ENCODE measurements at regions not wholly inside any gene's neighbourhood (a gene's known extent, or its start where the extent isn't known, plus 50 kb on each side); places are given as distances from the start of the nearest gene placed in this dataset.

DNA sequence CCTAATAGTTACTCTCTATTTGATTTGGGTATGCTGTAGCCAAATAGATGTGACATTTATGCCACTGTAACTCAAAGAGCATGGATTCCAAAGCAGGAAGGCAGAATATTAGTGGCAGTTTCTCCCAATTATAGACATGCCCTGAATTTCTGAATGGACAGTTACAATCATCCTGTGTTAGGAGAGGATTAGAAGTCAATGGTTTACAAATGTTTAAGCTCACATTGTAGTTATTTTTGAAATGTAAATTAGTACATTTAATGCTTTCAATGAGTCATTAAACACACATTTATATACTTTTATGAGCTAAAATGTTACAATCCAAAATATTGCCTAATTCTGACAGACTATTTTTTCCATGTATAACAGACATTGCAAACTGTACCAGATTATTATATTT, 62.3 kb upstream of the CDH18 start:
- no peaks in the 10 kb centered on the region for H3K9me3 ChIP-seq
- CTCF ChIA-PET = no interaction called here
- no peak overlapping the region for H3K9ac ChIP-seq
- no peaks in the 10 kb centered on the region for H3K79me2 ChIP-seq (ENCODE audit: insufficient read depth)
- H3K4me2 ChIP-seq = no peak overlapping the region
- no peaks in the 10 kb centered on the region for H3F3A ChIP-seq (replicated peaks; ENCODE audit: insufficient read depth)
- H3K9me2 ChIP-seq = no peaks in the 10 kb centered on the region
- no peak overlapping the region for H3K4me3 ChIP-seq (ENCODE audit: low read depth in 2 of 2, low read length in 1 of 2)
- H3K36me3 ChIP-seq (replicated peaks in 1 of 2; ENCODE audit: control insufficient read depth in 1 of 2, insufficient read depth in 2 of 2, low read length in 1 of 2) = no peaks in the 10 kb centered on the region
- H4K20me1 ChIP-seq (ENCODE audit: insufficient read depth) = no peaks in the 10 kb centered on the region
- H2AFZ ChIP-seq (ENCODE audit: low read depth) = no peak overlapping the region
- no peak for DNase-seq
- no peak overlapping the region for H3K27ac ChIP-seq (ENCODE audit: low read depth in 2 of 2, low read length in 1 of 2)
- TF ChIP-seq MXI1 (IDR thresholded peaks at IDR 0.05; ENCODE audit: low read depth, low read length) = no peak
- TF ChIP-seq, protein P1, sequence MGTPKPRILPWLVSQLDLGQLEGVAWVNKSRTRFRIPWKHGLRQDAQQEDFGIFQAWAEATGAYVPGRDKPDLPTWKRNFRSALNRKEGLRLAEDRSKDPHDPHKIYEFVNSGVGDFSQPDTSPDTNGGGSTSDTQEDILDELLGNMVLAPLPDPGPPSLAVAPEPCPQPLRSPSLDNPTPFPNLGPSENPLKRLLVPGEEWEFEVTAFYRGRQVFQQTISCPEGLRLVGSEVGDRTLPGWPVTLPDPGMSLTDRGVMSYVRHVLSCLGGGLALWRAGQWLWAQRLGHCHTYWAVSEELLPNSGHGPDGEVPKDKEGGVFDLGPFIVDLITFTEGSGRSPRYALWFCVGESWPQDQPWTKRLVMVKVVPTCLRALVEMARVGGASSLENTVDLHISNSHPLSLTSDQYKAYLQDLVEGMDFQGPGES (IDR thresholded peaks at IDR 0.05; ENCODE audit: low read depth, low read length) = no peak
- TF ChIP-seq NFIC (IDR thresholded peaks at IDR 0.05; ENCODE audit: borderline replicate concordance) = no peak
- no peak for TF ChIP-seq YY1 (IDR thresholded peaks at IDR 0.05; ENCODE audit: low read depth)
- TF ChIP-seq, protein P2, sequence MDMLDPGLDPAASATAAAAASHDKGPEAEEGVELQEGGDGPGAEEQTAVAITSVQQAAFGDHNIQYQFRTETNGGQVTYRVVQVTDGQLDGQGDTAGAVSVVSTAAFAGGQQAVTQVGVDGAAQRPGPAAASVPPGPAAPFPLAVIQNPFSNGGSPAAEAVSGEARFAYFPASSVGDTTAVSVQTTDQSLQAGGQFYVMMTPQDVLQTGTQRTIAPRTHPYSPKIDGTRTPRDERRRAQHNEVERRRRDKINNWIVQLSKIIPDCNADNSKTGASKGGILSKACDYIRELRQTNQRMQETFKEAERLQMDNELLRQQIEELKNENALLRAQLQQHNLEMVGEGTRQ (IDR thresholded peaks at IDR 0.05; ENCODE audit: borderline replicate concordance, low read depth, low read length) = no peak
- TF ChIP-seq EZH2phosphoT487 (IDR thresholded peaks at IDR 0.05; ENCODE audit: borderline replicate concordance, low read depth) = no peak
- TF ChIP-seq, protein P3, sequence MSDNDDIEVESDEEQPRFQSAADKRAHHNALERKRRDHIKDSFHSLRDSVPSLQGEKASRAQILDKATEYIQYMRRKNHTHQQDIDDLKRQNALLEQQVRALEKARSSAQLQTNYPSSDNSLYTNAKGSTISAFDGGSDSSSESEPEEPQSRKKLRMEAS (IDR thresholded peaks at IDR 0.05; ENCODE audit: low read depth) = no peak
- TF ChIP-seq ZBTB33 (IDR thresholded peaks at IDR 0.05; ENCODE audit: borderline replicate concordance, low read depth) = no peak
- TF ChIP-seq TEAD4 (IDR thresholded peaks at IDR 0.05; ENCODE audit: borderline replicate concordance, insufficient read depth) = no peak
- TF ChIP-seq FOXJ3 (CRISPR knock-in tag; IDR thresholded peaks at IDR 0.05) = no peak
- TF ChIP-seq PBX3 (IDR thresholded peaks at IDR 0.05) = no peak
- TF ChIP-seq POLR2AphosphoS5 (IDR thresholded peaks at IDR 0.05; ENCODE audit: low read depth, low read length) = no peak
- no peaks in the 10 kb centered on the region for H3K27me3 ChIP-seq (ENCODE audit: insufficient read depth)
- H3K4me1 ChIP-seq (ENCODE audit: control insufficient read depth in 1 of 2, insufficient read depth in 2 of 2, low read depth in 1 of 2, low read length in 1 of 2) = no peaks in the 10 kb centered on the region
- POLR2A ChIA-PET = no interaction called here

GRCh38 chr5:20044460-20044859, 56.5 kb upstream of the CDH18 start:
- Histone ChIP-seq H3K9me2 (no peaks in the 10 kb centered on the region), H3K27ac (ENCODE audit: low read depth in 2 of 2, low read length in 1 of 2) (no peak overlapping the region), H2AFZ (ENCODE audit: low read depth) (no peak overlapping the region), H3K27me3 (ENCODE audit: insufficient read depth) (no peaks in the 10 kb centered on the region), H3K36me3 (replicated peaks in 1 of 2; ENCODE audit: control insufficient read depth in 1 of 2, insufficient read depth in 2 of 2, low read length in 1 of 2) (no peaks in the 10 kb centered on the region), H3K4me2 (no peak overlapping the region), H3K4me1 (ENCODE audit: control insufficient read depth in 1 of 2, insufficient read depth in 2 of 2, low read depth in 1 of 2, low read length in 1 of 2) (no peaks in the 10 kb centered on the region), H3K79me2 (ENCODE audit: insufficient read depth) (no peaks in the 10 kb centered on the region), H4K20me1 (ENCODE audit: insufficient read depth) (no peaks in the 10 kb centered on the region), H3K9ac (no peak overlapping the region), H3K9me3 (no peaks in the 10 kb centered on the region), H3K4me3 (ENCODE audit: low read depth in 2 of 2, low read length in 1 of 2) (no peak overlapping the region), H3F3A (replicated peaks; ENCODE audit: insufficient read depth) (no peaks in the 10 kb centered on the region)
- ChIA-PET CTCF (no interaction called here), POLR2A (no interaction called here)
- DNase-seq = no peak
- no peak for TF ChIP-seq FOSL2 (IDR thresholded peaks at IDR 0.05; ENCODE audit: borderline replicate concordance, low read depth)
- TF ChIP-seq GABPA (IDR thresholded peaks at IDR 0.05; ENCODE audit: low read depth) = no peak
- TF ChIP-seq RAD21 (IDR thresholded peaks at IDR 0.05; ENCODE audit: low read length) = no peak
- TF ChIP-seq RCOR1 (IDR thresholded peaks at IDR 0.05; ENCODE audit: low read length) = no peak
- no peak for TF ChIP-seq EP300 (IDR thresholded peaks at IDR 0.05; ENCODE audit: borderline replicate concordance in 1 of 2, low read depth in 1 of 2, low read length in 1 of 2)
- TF ChIP-seq MXI1 (IDR thresholded peaks at IDR 0.05; ENCODE audit: low read depth, low read length) = no peak
- TF ChIP-seq CHD2 (IDR thresholded peaks at IDR 0.05; ENCODE audit: low read length, partially characterized antibody) = no peak
- TF ChIP-seq GATA2 (CRISPR knock-in tag; IDR thresholded peaks at IDR 0.05) = no peak
- TF ChIP-seq SMC3 (IDR thresholded peaks at IDR 0.05; ENCODE audit: low read depth, low read length) = no peak
- TF ChIP-seq, protein P1 (IDR thresholded peaks at IDR 0.05; ENCODE audit: low read depth, low read length) = no peak
- TF ChIP-seq USF1 (IDR thresholded peaks at IDR 0.05; ENCODE audit: borderline replicate concordance, low read depth) = no peak
- no peak for TF ChIP-seq JUND (IDR thresholded peaks at IDR 0.05)
- TF ChIP-seq RXRA (IDR thresholded peaks at IDR 0.05; ENCODE audit: borderline replicate concordance, low read depth) = no peak
